B cell (primary cell): ENCODE measurements at regions not wholly inside any gene's neighbourhood (a gene's known extent, or its start where the extent isn't known, plus 50 kb on each side); places are given as distances from the start of the nearest gene placed in this dataset.

Experiments
- EZH2 ChIP-seq: IDR thresholded peaks from 2 replicates; pipeline ENCODE4 v1.6.1; 2012; ENCODE audit warnings: borderline replicate concordance, low read depth, mild to moderate bottlenecking, moderate library complexity, low read length; ENCODE audit not compliant: insufficient read depth, poor library complexity, severe bottlenecking
- TF ChIP-seq, protein P1 (sequence below): fragments of 200-600 bp; IDR thresholded peaks from one replicate; pipeline ENCODE4 v1.8.0; 2022; ENCODE audit warnings: antibody characterized with exemption, mild to moderate bottlenecking

DNA sequence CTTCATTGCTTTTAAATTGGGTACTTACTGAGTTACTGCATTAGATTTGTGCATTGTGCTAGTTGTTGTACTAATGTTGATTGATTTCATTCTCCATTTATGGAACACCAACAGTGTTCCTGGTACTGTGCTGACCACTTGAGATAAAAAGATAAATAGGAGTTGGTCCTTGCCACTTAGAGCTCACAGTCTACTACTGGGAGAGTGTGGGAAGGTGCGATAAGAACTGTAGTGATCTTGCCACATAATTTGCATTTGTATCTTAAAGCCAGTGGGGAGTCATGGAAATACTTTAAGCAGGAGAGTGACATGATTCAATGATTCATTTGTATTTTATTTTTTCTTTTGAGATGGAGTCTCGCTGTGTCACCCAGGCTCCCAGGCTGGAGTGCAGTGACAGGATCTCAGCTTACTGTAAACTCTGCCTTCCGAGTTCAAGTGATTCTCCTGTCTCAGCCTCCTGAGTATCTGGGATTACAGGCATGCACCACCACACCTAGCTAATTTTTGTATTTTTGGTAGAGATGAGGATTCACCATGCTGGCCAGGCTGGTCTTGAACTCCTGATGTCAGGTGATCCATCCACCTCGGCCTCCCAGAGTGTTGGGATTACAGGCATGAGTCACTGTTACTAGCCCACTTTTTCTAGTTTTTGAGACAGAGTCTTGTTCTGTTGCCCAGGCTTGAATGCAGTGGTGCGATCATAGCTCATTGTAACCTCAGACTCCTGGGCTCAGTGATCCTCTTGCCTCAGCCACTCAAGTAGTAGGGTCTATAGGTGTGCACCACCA lies 51.2 kb upstream of the TMEM248 start:
- TF ChIP-seq, protein P1, sequence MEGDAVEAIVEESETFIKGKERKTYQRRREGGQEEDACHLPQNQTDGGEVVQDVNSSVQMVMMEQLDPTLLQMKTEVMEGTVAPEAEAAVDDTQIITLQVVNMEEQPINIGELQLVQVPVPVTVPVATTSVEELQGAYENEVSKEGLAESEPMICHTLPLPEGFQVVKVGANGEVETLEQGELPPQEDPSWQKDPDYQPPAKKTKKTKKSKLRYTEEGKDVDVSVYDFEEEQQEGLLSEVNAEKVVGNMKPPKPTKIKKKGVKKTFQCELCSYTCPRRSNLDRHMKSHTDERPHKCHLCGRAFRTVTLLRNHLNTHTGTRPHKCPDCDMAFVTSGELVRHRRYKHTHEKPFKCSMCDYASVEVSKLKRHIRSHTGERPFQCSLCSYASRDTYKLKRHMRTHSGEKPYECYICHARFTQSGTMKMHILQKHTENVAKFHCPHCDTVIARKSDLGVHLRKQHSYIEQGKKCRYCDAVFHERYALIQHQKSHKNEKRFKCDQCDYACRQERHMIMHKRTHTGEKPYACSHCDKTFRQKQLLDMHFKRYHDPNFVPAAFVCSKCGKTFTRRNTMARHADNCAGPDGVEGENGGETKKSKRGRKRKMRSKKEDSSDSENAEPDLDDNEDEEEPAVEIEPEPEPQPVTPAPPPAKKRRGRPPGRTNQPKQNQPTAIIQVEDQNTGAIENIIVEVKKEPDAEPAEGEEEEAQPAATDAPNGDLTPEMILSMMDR, result no peak
- no peak for TF ChIP-seq EZH2
